Activated effector memory CD4-positive, alpha-beta T cell treated with Interleukin-2 at 50 U/mL for 16 hours (primary cell): ENCODE measurements at regions not wholly inside any gene's neighbourhood (a gene's known extent, or its start where the extent isn't known, plus 50 kb on each side); places are given as distances from the start of the nearest gene placed in this dataset.
"Not testable (repeated sequence)": the region's sequence is repeated elsewhere in the genome, so short reads cannot be mapped to it uniquely, and the experiment has no call there.

Experiments used
- DNase-seq: peaks from one replicate; pipeline ENCODE4 v3.0.0-alpha.2; 2020

DNA sequence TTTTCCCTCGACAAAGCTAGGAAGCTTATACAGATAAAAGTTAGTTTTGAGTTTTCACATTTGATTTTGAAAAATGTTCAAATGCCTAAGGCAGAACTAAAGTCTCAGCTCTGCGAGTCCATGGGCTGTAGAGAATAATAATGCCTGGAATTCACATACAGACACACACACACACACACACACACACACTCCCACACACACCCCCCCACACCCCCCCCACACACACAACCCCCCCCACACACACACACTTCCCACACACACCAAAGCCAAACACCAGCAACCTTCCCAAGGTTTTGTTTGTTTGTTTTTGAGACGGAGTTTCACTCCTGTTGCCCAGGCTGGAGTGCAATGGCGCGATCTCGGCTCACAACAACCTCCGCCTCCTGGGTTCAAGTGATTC, 62.8 kb upstream of the EIF5 start:
- DNase-seq = no peak

DNA sequence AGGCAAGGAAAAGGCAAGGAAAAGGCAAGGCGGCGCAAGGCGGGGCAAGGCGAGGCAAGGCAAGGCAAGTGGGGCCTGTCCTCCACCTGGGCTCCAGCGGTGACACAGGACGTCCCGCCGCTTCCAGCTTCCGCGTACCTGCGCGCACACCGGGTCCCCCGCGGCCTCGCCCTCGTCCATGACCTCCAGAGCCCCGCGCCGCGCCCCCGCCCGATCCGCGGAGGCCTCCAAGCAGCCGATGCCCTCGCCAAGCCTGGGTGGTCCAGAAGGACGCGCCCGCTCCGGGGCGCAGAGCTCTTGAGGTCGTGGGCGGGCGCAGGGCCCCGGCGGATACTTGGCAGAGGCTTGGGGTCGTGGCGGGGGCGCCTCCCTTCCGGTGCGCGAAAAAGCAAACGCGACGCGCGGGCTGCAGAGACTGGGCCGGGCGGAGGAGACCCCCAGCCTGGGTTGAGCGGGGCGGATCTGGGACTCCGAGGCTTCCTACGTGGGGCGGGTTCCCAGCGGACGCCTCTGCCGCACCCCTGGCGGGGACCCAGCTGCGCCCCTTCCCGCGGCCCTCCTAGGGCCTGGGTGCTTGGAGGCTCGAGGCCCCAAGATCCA, 60.8 kb upstream of the EIF5 start:
- no peak for DNase-seq

DNA sequence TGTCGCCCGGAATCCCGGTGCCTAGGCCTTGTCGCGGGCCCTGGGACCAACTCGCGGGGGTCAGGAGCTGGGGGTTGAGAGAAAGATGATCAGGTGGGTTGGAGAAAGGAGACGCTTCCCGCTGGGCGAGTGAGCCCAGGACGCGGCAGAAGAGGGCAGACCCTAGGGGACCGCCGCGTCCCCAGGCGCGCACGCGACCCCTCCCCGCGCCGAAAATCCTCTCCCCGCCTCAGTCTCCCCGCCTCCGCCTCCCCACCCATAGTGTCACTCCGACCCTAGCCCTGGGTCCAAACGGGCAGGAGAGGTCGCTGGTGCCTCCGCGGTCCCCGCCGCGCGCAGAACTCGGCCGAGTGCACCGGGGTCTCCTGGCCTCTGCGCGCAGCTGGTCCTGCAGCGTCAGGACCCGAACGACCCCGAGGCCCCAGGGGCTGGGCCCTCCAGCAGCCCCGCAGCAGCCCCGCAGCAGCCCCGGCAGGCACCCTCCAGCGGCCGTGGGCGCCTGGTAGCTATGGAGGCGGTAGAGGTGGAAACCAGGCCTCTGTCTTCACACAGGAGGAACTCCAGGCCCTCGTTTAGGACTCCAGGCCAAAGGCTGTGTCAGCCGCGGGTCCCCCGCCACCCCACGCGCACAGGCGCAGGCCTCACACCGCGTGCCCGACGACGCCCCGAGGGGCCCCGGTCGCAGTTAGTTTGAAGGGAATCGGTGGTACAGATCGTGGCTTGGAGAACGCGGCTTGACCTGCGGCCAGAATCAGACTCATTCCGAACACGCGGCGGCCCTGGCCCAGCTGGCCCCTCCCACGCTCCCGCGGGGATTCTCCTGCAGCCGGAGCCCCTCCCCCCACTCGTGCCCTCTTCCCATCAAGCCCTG, 60.1 kb upstream of the EIF5 start:
- no peak for DNase-seq

DNA sequence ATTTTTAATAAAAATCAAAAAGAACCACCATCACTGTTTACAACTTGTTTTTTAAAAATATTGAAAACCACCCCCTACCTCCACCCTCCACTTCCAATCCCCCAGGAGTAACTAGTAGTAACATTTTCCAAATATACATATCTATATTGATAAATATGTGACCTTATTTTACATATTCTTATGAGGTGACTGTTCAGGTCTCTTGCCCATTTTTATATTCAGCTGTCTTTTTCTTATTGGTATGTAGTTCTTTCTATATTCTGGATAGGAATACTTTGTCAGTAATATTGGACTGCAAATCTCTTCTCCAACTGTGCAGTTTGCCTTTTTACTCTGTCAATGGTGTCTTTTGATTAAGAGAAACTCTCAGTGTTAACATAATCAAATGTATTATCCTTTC, 59.0 kb upstream of the EIF5 start:
- no peak for DNase-seq

DNA sequence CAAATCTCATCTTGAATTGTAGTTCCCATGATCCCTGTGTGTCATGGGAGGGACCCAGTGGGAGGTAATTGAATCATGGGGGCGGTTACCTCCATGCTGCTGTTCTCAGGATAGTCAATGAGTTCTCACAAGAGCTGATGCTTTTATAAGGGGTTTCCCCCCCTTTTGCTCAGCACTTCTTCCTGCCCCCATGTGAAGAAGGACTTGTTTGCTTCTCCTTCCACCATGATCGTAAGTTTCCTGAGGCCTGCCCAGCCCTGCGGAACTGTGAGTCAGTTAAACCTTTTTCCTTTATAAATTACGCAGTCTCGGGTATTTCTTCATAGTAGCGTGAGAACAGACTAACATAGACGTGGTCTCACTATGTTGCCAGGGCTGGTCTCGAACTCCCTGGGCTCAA, 56.1 kb upstream of the EIF5 start:
- DNase-seq = no peak

DNA sequence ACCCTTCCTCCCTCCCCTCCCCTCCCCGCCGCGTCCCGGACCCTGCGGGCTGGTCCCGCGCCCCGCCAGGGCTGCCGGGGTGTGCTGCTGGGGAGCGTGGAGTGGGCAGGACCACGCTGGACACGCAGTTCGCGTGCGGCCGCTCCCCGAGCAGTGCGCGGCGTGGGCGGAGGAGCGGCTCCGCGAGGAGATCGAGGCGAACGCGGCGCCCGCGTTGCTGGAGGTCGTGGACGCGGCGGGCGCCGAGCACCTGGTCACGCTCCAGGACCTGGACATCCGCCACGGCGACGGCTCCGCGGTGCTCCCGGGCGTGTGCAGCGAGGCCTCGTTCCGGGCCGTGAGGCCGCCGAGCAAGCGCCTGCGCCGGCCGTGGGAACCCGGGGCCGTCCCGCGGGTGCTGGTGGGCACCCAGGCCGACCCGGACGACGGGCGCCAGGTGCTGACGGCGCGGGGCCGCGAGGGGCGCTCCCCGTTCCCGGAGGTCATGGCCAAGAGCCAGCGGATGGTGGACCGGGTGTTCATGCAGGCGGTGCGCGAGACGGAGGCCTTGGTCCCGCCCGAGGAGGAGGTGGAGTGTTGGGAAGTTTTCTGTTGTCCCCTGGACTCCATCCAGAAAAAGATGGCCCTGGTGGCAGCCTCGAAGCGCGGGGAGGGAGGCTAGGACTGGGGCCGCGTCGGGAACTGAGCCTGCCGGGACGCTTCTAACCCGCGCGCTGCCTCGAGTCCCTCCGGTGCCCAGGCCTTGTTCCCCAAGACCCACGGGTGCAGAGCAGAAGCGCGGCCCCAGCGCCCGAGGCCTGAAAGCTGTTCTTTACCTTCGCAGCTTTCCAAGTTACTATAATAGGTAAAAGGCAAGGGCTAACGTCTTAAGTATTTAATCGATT, 54.7 kb upstream of the EIF5 start:
- no peak for DNase-seq

- DNase-seq = no peak
These were observed 53.6 kb upstream of the EIF5 start for GRCh38 chr14:103280278-103280928.

GRCh38 chr14:103281496-103282231, 52.4 kb upstream of the EIF5 start:
- DNase-seq = no peak

- not testable (repeated sequence) for DNase-seq
These were observed 51.7 kb upstream of the EIF5 start for GRCh38 chr14:103282309-103282708.

GRCh38 chr14:103282932-103283331, 51.1 kb upstream of the EIF5 start:
- DNase-seq = no peak

DNA sequence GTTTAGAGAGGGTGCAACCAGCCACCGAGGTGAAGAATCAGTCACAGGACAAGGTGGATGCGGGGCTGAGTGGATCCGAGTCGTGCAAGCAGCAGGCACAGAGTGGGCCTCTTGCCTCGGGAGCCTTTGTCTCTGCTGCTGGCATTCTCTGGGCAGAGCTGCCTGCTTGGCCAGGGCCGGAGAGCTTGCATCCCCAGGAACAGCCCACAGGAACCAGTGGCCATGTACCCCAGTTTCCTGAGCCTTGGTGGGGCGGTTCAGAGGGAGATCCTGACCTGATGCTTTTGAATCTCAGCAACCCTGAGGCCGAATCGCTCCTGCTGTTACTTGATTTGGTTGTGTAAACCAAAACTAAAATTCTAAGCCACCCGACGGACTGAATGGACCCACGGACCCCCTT, 50.1 kb upstream of the EIF5 start:
- no peak for DNase-seq
